Keratinocyte (primary cell): ENCODE measurements at regions not wholly inside any gene's neighbourhood (a gene's known extent, or its start where the extent isn't known, plus 50 kb on each side); places are given as distances from the start of the nearest gene placed in this dataset.

Experiments used
- CTCF ChIP-seq, 3 experiments: IDR thresholded peaks in 1 of 3; conservative IDR thresholded peaks in 1 of 3; optimal IDR thresholded peaks in 1 of 3; 2 replicates in 2 of 3; 3 replicates in 1 of 3; pipeline versions ENCODE3 to v1.5.1; 2011; ENCODE audit warnings: low read length in 3 of 3, mild to moderate bottlenecking in 3 of 3, moderate library complexity in 2 of 3, control low read depth in 1 of 3, inconsistent platforms in 1 of 3; ENCODE audit not compliant: insufficient read depth in 2 of 3; ENCODE audit errors: extremely low read depth in 1 of 3
- EZH2 ChIP-seq: IDR thresholded peaks from one replicate; pipeline ENCODE4 v1.6.1; 2012; ENCODE audit warnings: inconsistent platforms, mild to moderate bottlenecking, low read length, moderate library complexity

- no peak for TF ChIP-seq CTCF (optimal IDR thresholded peaks at IDR 0.05 in 1 of 3, IDR thresholded peaks at IDR 0.05 in 1 of 3, conservative IDR thresholded peaks at IDR 0.05 in 1 of 3; ENCODE audit: extremely low read depth in 1 of 3, insufficient read depth in 2 of 3, low read length in 3 of 3)
- TF ChIP-seq EZH2, result no peak
Observed at GRCh38 chr19:28932446-28932845, 280.5 kb downstream of the UQCRFS1 start.
